Muscle of leg (tissue), 3 donors: ENCODE measurements at regions not wholly inside any gene's neighbourhood (a gene's known extent, or its start where the extent isn't known, plus 50 kb on each side); places are given as distances from the start of the nearest gene placed in this dataset.
A peak's percentile ranks its signal among the peaks of the same experiment; 100 is the strongest.

ENCODE experiments used
- DNase-seq: peaks from one replicate; pipeline ENCODE4 v3.0.0; 2013
- H3K27ac ChIP-seq: one replicate; pipeline ENCODE4 v1.5.1; 2013; ENCODE audit warnings: mild to moderate bottlenecking, low read length, control low read depth
- H3K27me3 ChIP-seq: one replicate; pipeline ENCODE4 v1.6.1; 2013; ENCODE audit warnings: low read length; ENCODE audit not compliant: control insufficient read depth, insufficient read depth
- H3K36me3 ChIP-seq: one replicate; pipeline ENCODE4 v1.6.1; 2013; ENCODE audit warnings: low read length; ENCODE audit not compliant: control insufficient read depth, insufficient read depth
- H3K4me1 ChIP-seq: one replicate; pipeline ENCODE4 v1.6.1; 2013; ENCODE audit warnings: low read length; ENCODE audit not compliant: control insufficient read depth, insufficient read depth
- H3K4me3 ChIP-seq: one replicate; pipeline ENCODE4 v1.5.1; 2013; ENCODE audit warnings: low read length, control low read depth
- H3K9me3 ChIP-seq: replicated peaks from 2 replicates; pipeline ENCODE4 v1.6.1; 2013; ENCODE audit warnings: low read depth, low read length; ENCODE audit not compliant: control insufficient read depth
- WGBS: methylation state at CpG from one replicate; pipeline ENCODE4 v1.1.5; 2013; ENCODE audit warnings: missing lambda C conversion rate; ENCODE audit not compliant: insufficient coverage; 5-methylcytosine and 5-hydroxymethylcytosine counted together

DNA sequence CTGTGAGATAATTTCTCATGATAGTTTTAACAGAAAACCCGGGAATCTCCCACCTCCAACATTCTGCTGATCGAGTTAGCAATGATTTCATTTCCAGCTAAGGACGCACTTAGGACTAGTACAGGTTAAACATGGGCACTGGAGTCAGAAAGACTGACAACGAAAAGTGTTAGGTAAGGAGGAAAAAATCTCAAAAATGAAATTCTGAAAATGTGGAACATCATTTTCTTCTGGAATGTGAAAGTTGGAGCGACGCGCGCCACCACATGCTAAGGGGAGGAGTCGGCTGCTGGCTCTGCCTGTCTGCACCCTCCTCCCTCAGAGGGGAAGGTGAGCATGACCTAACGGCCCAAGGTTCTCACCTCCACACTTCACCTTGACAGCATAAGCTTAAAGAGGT, 221.6 kb upstream of the KCNG1 start:
- WGBS = 25% methylated on average over 1 of the region's 10 CpGs
- no peak overlapping the region for H3K27ac ChIP-seq
- no peaks in the 10 kb centered on the region for H3K4me1 ChIP-seq
- peaks cover 3% of the 10 kb centered on the region for H3K27me3 ChIP-seq
- H3K9me3 ChIP-seq = peaks cover 5% of the 10 kb centered on the region
- DNase-seq = peak; percentile 63
- no peaks in the 10 kb centered on the region for H3K36me3 ChIP-seq
- no peak overlapping the region for H3K4me3 ChIP-seq

DNA sequence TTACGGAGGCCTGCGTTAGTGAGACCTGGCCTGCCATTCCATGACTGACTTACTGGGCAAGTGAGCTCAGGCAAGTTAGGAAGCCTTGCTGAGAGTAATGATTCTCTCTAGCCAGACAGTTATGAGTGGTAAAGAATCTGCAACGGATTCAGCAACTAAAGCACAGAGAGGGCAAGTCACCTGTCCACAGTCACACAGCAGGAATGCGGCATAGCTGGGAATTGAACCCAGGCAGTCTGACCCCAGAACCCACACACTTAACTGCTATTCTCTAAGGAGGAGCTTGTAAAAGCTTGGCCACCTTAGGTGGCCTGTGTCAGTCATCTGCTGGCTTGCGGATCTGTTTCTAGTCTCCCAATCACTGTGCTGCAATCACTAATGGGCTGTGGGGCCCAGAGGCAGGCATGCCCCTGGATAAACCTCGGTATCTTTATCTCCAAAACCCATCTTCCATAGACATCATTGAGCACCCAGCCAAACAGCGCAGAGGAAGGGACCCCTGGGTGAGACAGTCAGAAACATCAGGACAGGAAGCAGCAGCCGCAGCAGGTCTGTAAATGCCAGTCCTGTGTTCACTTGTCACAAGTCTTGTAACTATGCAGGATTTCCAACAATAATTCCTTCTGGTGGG, 215.9 kb upstream of the KCNG1 start:
- DNase-seq = no peak
- peaks cover 8% of the 10 kb centered on the region for H3K4me1 ChIP-seq
- H3K9me3 ChIP-seq = peaks cover 6% of the 10 kb centered on the region
- 78% methylated on average over 6 of the region's 8 CpGs for WGBS
- H3K27me3 ChIP-seq = peaks cover 3% of the 10 kb centered on the region
- H3K27ac ChIP-seq = no peak overlapping the region
- H3K36me3 ChIP-seq = no peaks in the 10 kb centered on the region
- H3K4me3 ChIP-seq = no peak overlapping the region

DNA sequence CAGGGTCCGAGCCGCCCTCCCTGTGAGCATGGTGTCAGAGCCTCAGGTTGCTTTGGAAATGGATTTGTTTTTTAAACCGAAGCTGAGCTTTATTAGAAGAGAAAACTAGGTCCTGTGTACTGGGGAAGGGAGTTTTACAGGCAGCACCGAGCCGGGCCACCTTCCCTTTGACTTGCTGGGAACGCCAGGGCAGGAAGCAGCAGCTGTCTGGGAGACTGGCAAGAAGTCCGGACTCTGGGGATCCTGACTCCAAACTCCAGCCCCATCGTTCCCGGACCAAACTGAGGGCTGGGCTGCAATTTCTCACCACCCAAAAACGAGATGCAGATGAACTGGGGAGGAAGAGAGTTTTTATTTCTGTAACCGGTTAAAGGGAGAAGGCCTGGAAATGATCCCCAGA, 214.9 kb upstream of the KCNG1 start:
- peak; percentile 80 for DNase-seq
- H3K27ac ChIP-seq = no peak overlapping the region
- peaks cover under 1% of the 10 kb centered on the region for H3K27me3 ChIP-seq
- no peaks in the 10 kb centered on the region for H3K36me3 ChIP-seq
- H3K9me3 ChIP-seq = peaks cover 5% of the 10 kb centered on the region
- no peak overlapping the region for H3K4me3 ChIP-seq
- H3K4me1 ChIP-seq = peaks cover 8% of the 10 kb centered on the region
- 19% methylated on average over 7 of the region's 11 CpGs for WGBS

DNA sequence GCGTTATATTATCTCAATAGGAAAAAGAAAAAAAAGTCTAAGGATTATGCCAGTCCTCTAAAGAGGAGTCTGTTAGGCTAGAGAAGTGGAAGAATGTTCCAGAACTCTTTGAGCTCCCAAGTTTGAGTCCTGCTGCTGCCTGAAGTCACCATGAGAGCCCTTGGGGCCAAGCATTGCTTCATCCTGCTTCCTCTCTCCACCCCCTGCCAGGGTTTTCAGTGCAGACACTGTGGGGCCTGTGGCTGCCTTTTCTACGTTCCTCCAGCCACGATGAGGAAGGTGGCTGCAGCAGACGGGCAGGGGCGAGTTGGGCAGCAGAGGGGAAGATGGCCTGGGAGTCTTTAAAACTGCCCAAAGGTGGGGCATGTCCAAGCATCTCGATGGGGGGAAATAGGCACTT, 214.4 kb upstream of the KCNG1 start:
- Histone ChIP-seq H3K9me3 (peaks cover 2% of the 10 kb centered on the region), H3K4me3 (no peak overlapping the region), H3K4me1 (peaks cover 8% of the 10 kb centered on the region), H3K36me3 (no peaks in the 10 kb centered on the region), H3K27ac (no peak overlapping the region), H3K27me3 (no peaks in the 10 kb centered on the region)
- DNase-seq = peak; percentile 51
- 50% methylated on average over 3 of the region's 6 CpGs for WGBS

DNA sequence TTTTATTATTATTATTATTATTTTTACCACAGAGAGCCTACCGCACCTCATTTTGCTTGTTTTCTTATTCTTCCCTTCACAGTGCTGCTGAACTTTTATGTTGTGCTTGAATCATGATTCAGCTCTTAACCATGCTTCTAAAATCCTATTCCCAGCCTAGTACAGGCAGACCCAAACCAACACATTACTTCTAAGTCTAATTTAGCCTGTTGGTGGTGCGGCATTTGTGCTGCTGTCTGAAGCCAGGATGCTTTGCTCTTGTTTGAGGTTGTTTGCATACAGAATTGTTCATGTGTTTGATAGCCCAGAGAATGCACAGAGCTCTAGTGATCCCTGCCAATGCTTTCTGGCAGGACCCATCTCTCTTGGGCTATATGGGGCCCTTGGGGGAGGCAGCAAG, 213.5 kb upstream of the KCNG1 start:
- no CpG with 5 or more reads among the region's 2 CpGs for WGBS
- no peak overlapping the region for H3K27ac ChIP-seq
- no peaks in the 10 kb centered on the region for H3K36me3 ChIP-seq
- peaks cover 2% of the 10 kb centered on the region for H3K9me3 ChIP-seq
- peak; percentile 20 for DNase-seq
- peaks cover 8% of the 10 kb centered on the region for H3K4me1 ChIP-seq
- peaks cover 3% of the 10 kb centered on the region for H3K27me3 ChIP-seq
- H3K4me3 ChIP-seq = no peak overlapping the region

DNA sequence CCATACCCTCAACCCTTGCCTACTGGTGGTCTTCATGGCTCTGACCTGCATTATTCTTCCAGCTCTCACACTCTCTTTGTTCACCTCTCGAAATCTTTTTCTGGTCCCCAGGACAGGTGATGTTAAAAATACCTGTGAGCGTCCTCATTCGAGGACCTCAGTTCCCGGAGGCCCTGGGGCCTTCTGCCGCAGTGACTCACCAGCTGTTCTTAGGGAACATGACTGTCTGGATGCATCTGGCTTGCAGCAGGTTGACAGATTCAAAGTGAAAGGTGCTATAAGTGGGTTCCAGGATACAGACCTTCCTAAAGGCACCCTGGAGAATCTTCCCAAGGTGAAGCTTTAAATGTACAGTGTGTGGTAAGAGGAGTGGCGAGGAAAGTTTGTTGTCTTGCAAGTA, 210.4 kb upstream of the KCNG1 start:
- no peak overlapping the region for H3K4me3 ChIP-seq
- no peak overlapping the region for H3K27ac ChIP-seq
- 88% methylated on average over 4 of the region's 6 CpGs for WGBS

DNA sequence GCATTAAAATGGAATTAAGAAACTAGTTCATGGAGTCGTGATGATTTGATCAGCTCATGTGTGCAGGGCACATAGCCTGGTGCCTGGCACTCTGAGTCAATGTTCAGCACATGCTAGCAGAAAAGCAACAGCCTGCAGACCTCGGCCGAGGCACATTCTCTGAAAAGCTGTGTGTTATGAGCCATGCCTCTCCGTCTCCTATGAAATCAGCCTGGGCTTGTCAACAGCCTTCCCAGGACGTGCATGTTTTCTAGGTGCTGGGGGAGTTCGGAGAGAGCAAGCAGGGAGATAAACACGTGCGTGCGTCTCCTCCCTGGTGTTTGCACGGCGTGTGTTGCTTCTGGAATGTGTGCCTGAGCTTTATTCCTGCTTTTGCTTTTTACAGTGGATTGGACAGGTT, 207.8 kb upstream of the KCNG1 start:
- WGBS = 54% methylated on average over 7 of the region's 11 CpGs
- DNase-seq = no peak
- H3K27ac ChIP-seq = no peak overlapping the region

More for the DNA sequence above, 210.4 kb upstream of the KCNG1 start:
- peaks cover 6% of the 10 kb centered on the region for H3K4me1 ChIP-seq
- H3K27me3 ChIP-seq = peaks cover 10% of the 10 kb centered on the region
- no peaks in the 10 kb centered on the region for H3K36me3 ChIP-seq
- no peak for DNase-seq
- H3K9me3 ChIP-seq = peaks cover 2% of the 10 kb centered on the region

DNA sequence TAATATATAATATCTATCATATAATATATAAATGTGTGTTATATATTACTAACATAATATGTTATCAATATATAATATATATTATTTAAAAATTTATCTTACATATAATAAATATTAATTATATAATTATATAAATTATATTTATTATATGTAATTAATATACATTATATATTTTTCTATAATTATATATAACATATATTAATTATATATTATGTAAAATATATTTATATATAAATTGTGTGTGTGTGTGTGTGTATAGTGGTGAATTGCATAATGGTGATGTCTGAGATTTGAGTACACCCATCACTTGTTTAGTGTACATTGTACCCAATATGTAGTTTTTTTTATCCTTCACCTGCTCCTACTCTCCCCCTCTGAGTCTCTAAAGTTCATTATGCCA, 205.9 kb upstream of the KCNG1 start:
- no peak overlapping the region for H3K4me3 ChIP-seq
- H3K4me1 ChIP-seq = no peaks in the 10 kb centered on the region
- no peaks in the 10 kb centered on the region for H3K36me3 ChIP-seq
- no peak for DNase-seq
- peaks cover 13% of the 10 kb centered on the region for H3K27me3 ChIP-seq
- H3K9me3 ChIP-seq = peaks cover under 1% of the 10 kb centered on the region
- H3K27ac ChIP-seq = no peak overlapping the region

More for the DNA sequence above, 207.8 kb upstream of the KCNG1 start:
- no peak overlapping the region for H3K4me3 ChIP-seq
- H3K4me1 ChIP-seq = no peaks in the 10 kb centered on the region
- peaks cover 10% of the 10 kb centered on the region for H3K27me3 ChIP-seq
- H3K36me3 ChIP-seq = no peaks in the 10 kb centered on the region
- H3K9me3 ChIP-seq = peaks cover 2% of the 10 kb centered on the region

DNA sequence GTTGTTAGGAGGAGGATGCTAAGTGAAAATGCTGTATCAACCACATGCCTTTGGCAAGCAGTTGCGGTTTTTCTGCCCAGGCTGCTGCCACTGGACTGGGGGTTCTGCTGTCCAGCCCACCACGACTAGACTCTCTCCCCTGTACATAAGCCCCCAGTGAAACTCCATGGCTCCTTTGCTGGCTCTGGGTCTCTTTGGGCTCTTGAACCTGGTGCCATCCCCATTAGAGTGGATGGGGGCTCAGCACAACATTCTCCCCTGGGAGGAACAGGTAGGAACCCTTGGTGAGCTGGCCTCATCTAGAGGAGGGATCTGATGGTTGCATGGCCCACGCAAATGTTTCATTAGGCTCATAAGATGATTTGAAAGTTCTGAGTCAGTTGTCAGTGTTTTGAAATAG, 204.8 kb upstream of the KCNG1 start:
- Histone ChIP-seq H3K9me3 (no peaks in the 10 kb centered on the region), H3K4me3 (no peak overlapping the region), H3K27ac (no peak overlapping the region), H3K36me3 (no peaks in the 10 kb centered on the region), H3K4me1 (no peaks in the 10 kb centered on the region), H3K27me3 (peaks cover 14% of the 10 kb centered on the region)
- DNase-seq = no peak
- WGBS = 87% methylated on average over 3 of the region's 3 CpGs

DNA sequence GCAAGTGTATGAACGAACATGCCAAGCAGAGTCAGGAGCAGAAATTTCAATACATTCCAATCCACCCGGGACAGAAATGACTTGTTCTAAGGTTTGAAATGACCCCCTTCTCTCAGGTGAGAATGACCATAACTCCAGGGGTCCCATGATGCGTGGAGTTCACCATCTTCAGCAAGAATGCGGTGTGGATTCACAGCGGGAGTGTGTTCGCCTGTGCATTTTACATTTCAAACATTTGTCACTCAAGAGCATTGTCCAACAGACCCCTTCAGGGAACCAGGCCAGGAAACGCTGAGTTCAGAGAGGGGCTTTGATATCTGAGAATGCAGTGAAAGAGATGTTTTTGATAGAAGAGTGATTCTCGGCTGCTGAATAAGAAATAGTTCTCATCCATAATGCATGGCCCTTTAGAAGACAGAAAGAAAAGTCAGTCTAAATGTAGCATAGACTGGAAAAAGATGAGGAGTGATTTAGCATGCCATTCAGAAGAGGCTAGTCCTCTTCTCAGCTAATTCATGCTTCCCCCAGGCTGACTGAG, 200.3 kb upstream of the KCNG1 start:
- 0% methylated on average over 2 of the region's 8 CpGs for WGBS
- DNase-seq = no peak

More for the DNA sequence above, 200.3 kb upstream of the KCNG1 start:
- Histone ChIP-seq H3K9me3 (no peaks in the 10 kb centered on the region), H3K4me3 (no peak overlapping the region), H3K27me3 (peaks cover 31% of the 10 kb centered on the region), H3K36me3 (no peaks in the 10 kb centered on the region), H3K4me1 (no peaks in the 10 kb centered on the region), H3K27ac (no peak overlapping the region)
